Cardiac fibroblast (primary cell): ENCODE measurements at regions not wholly inside any gene's neighbourhood (a gene's known extent, or its start where the extent isn't known, plus 50 kb on each side); places are given as distances from the start of the nearest gene placed in this dataset.

Experiments used
- DNase-seq, 2 donors: peaks; one replicate each; pipeline versions ENCODE4 v3.0.0 to v3.0.0-alpha.2; 2010; ENCODE audit warnings: low read depth in 2 of 2
- H3K4me3 ChIP-seq, 2 donors: replicated peaks in 1 of 2; 1 replicate in 1 of 2; 2 replicates in 1 of 2; pipeline ENCODE4 v1.5.1; 2011; ENCODE audit warnings: low read depth in 2 of 2, low read length in 2 of 2, mild to moderate bottlenecking in 2 of 2, moderate library complexity in 1 of 2
- TF ChIP-seq, protein P1 (sequence below): IDR thresholded peaks from one replicate; pipeline ENCODE4 v1.5.1; 2011; ENCODE audit warnings: low read depth, mild to moderate bottlenecking, low read length, inconsistent platforms

DNA sequence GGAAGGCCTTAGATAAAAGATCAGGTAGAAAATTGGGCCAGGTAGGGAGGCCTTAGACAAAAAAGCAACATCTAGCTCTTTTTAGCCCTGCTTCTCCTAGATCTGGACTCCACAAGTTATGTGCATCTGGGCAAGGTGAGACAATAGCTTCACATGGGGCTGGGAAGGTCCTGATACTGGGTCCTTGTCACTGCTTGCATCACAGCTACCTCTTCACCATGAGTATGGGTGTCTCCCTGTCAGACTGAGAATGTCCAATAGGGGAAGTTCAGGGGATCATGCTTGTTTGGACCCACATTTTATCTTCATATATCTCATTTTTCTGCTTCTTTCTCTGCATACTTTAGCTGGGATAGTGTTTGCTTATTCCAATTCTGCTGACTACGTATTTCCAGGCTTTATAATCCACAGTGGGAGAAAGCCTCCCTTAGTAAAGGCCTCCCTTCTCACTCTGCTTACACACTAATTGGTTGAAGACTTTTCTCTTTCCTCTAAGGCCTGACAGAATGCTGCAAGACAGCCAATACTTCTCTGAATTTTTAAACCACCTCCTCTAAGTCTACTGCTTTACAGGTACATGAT is 189.6 kb downstream of the CYRIA start:
- no peak overlapping the region for H3K4me3 ChIP-seq
- TF ChIP-seq, protein P1, sequence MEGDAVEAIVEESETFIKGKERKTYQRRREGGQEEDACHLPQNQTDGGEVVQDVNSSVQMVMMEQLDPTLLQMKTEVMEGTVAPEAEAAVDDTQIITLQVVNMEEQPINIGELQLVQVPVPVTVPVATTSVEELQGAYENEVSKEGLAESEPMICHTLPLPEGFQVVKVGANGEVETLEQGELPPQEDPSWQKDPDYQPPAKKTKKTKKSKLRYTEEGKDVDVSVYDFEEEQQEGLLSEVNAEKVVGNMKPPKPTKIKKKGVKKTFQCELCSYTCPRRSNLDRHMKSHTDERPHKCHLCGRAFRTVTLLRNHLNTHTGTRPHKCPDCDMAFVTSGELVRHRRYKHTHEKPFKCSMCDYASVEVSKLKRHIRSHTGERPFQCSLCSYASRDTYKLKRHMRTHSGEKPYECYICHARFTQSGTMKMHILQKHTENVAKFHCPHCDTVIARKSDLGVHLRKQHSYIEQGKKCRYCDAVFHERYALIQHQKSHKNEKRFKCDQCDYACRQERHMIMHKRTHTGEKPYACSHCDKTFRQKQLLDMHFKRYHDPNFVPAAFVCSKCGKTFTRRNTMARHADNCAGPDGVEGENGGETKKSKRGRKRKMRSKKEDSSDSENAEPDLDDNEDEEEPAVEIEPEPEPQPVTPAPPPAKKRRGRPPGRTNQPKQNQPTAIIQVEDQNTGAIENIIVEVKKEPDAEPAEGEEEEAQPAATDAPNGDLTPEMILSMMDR = no peak
- DNase-seq = no peak

DNA sequence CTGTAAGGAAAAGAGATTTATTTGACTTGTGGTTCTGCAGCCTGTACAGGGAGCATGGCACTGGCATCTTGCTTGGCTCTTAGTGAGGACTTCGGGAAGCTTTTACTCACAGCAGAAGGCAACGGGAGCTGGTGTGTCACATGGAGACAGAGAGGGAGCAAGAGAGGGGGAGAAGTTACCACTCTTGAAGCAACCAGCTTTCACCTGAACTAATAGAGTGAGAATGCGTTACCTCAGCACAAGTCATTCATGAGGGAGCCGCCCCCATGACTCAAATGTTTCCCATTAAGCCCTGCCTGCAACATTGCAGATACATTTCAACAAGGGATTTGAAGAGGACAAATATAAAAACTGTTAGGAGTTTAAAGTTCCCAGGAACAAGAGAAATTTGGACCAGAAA is 190.0 kb downstream of the CYRIA start:
- no peak for DNase-seq
- no peak overlapping the region for H3K4me3 ChIP-seq
- TF ChIP-seq, protein P1 = no peak

DNA sequence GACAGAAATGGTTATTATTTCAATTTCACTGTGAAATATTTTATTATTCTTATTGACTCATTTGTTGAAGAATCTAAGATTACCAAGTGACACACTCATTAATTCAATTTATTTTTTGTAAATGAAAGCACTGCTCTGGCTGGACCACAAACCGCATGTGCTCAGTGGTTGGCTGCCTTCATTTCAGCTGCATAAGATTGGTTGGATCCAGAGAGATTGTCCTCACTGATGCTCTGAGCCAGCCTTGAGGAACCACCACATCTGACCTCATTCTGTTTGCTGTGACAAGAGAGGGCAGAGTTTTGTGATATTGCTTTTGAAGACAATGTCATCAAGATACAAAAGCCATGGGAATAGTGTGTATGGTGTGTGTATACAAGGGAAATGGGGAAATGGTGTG is 192.1 kb downstream of the CYRIA start:
- DNase-seq = no peak
- no peak overlapping the region for H3K4me3 ChIP-seq
- TF ChIP-seq, protein P1 = no peak

DNA sequence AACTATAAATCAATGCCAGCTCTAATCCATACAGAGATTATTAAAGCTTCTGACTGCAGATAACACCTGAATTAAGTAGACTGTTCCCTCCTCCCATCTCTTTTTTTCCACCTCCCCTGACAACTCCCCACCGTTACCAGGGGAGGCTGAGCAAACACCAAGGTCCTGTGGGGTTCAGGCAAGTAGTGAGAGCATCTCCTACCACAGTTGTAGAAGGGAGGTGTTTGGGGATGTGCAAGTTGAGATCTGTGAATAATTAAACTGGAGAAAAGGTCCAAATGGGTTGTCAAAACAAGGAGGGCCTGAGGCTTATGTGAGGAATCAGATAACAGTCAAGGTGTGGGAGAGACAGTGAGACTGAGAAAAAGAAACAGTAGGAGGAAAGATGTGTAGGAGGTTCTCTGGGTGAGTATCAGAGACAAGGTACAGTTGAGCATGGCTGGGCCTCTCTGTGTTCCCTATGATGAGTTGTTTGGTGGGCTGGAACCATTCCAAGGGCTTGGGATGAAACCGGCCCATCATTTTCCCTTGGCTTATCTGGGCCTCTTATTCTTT is 194.6 kb downstream of the CYRIA start:
- TF ChIP-seq, protein P1 = no peak
- H3K4me3 ChIP-seq = no peak overlapping the region
- DNase-seq = no peak

DNA sequence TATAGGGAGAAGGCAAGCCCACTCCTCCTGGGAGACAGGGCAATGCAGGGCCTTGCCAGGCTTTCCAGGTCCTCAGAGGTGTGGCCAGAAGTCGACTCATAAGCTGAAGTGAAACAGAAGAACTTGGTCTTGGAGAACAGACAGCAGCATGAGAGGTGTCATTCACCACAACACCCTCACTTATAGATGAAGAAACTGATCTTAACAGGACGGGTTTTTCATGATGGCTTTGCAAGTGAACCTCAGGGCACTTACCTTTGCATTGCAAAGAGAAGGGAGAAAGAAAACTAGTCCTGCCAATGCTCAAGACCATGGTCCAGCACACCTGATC is 198.8 kb downstream of the CYRIA start:
- TF ChIP-seq, protein P1 = no peak
- no peak overlapping the region for H3K4me3 ChIP-seq
- no peak for DNase-seq

DNA sequence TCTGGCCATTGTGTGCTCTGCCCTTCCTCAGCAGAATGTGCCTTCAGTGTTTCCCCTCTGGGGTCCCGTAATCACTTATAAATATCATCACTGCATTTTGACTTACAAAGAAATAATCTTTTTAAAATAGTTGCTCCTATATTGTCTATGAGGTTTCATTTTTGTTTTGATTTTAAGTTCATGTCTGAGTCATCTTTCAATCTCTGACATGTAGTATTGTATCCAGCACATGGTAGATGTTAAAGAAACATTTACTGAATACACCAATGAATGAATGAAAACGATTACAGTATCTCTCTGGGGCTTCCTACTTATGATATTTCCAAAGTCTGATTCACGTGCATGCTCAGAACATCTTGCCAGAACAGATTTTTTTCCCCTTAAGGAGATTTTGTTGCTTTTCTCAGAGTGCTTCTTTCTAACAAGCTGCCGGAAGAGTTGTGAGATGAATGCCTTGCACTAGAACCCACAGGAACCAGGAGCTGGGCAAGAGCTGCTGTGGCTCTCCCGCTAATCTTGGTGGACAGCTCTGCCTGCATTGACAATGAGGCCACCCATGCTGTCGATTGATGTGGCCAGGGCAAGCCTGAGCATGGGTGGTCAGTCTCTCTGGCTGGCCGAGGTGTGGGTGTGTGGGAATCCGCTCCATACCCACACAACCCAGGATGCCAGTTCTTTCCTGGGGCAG is 199.4 kb downstream of the CYRIA start:
- TF ChIP-seq, protein P1 = no peak
- DNase-seq = no peak
- no peak overlapping the region for H3K4me3 ChIP-seq
